GM12872 (cell line): ENCODE measurements at regions not wholly inside any gene's neighbourhood (a gene's known extent, or its start where the extent isn't known, plus 50 kb on each side); places are given as distances from the start of the nearest gene placed in this dataset.

Experiments used
- CTCF ChIP-seq: IDR thresholded peaks from 3 replicates; pipeline ENCODE4 v1.5.1; 2011; ENCODE audit warnings: low read depth, mild to moderate bottlenecking, low read length, moderate library complexity; ENCODE audit not compliant: insufficient read depth

GRCh38 chr2:223399357-223399957 lies 202.7 kb downstream of the SCG2 start:
- no peak for TF ChIP-seq CTCF

- TF ChIP-seq CTCF = no peak
These were observed 197.5 kb downstream of the SCG2 start for GRCh38 chr2:223404616-223405015.

- no peak for TF ChIP-seq CTCF
These were observed 187.5 kb downstream of the SCG2 start for GRCh38 chr2:223414646-223415045.

- TF ChIP-seq CTCF = no peak
These were observed 187.1 kb downstream of the SCG2 start for GRCh38 chr2:223415071-223415470.

GRCh38 chr2:223416815-223417610 lies 185.1 kb downstream of the SCG2 start:
- TF ChIP-seq CTCF = no peak

- no peak for TF ChIP-seq CTCF
These were observed 184.0 kb downstream of the SCG2 start for GRCh38 chr2:223418131-223418530.

GRCh38 chr2:223418604-223419199 lies 183.5 kb downstream of the SCG2 start:
- no peak for TF ChIP-seq CTCF
